SK-N-SH treated with all-trans-retinoic acid at 6 μM for 48 hours (cell line): ENCODE measurements at regions not wholly inside any gene's neighbourhood (a gene's known extent, or its start where the extent isn't known, plus 50 kb on each side); places are given as distances from the start of the nearest gene placed in this dataset.

ENCODE experiments used
- ATAC-seq: fragments of 200-7000 bp; cut with Tn5 transposase; 3 replicates; pipeline ENCODE4 v1.9.1; 2020; ENCODE audit warnings: mild to moderate bottlenecking, moderate library complexity
- ARNTL ChIP-seq: fragments of 450-650 bp; formaldehyde crosslinking; IDR thresholded peaks from 2 replicates; pipeline ENCODE4 v1.5.0; 2020; ENCODE audit warnings: low read depth, mild to moderate bottlenecking, moderate library complexity, borderline replicate concordance
- BACH2 ChIP-seq: fragments of 250-450 bp; sonication (Bioruptor Pico); IDR thresholded peaks from 2 replicates; pipeline ENCODE4 v1.9.0; 2021; ENCODE audit warnings: mild to moderate bottlenecking, borderline replicate concordance
- CREB5 ChIP-seq: fragments of 250-450 bp; sonication (Bioruptor Pico); IDR thresholded peaks from 2 replicates; pipeline ENCODE4 v1.5.1; 2020; ENCODE audit warnings: low read depth, mild to moderate bottlenecking, moderate library complexity
- CSDC2 ChIP-seq: fragments of 250-450 bp; sonication (Bioruptor Pico); IDR thresholded peaks from 2 replicates; pipeline ENCODE4 v1.5.0; 2020; ENCODE audit warnings: mild to moderate bottlenecking, moderate library complexity
- CSRNP3 ChIP-seq: fragments of 250-450 bp; sonication (Bioruptor Pico); IDR thresholded peaks from 2 replicates; pipeline ENCODE4 v1.5.1; 2021; ENCODE audit warnings: mild to moderate bottlenecking, moderate library complexity
- ESRRG ChIP-seq: fragments of 250-450 bp; sonication (Bioruptor Pico); IDR thresholded peaks from 2 replicates; pipeline ENCODE4 v1.6.1; 2021; ENCODE audit warnings: mild to moderate bottlenecking
- GLIS3 ChIP-seq: fragments of 250-450 bp; sonication (Bioruptor Pico); IDR thresholded peaks from 2 replicates; pipeline ENCODE4 v1.5.0; 2020; ENCODE audit warnings: mild to moderate bottlenecking, moderate library complexity
- ISL1 ChIP-seq: fragments of 250-450 bp; sonication (Bioruptor Pico); IDR thresholded peaks from 2 replicates; pipeline ENCODE4 v2.1.2; 2022; ENCODE audit warnings: mild to moderate bottlenecking, moderate library complexity
- OSR1 ChIP-seq: fragments of 250-450 bp; sonication (Bioruptor Pico); IDR thresholded peaks from 2 replicates; pipeline ENCODE4 v1.8.0; 2022; ENCODE audit warnings: moderate library complexity, mild to moderate bottlenecking, inconsistent platforms
- PATZ1 ChIP-seq: fragments of 250-450 bp; sonication (Bioruptor Pico); IDR thresholded peaks from 2 replicates; pipeline ENCODE4 v1.8.0; 2020; ENCODE audit warnings: mild to moderate bottlenecking, moderate library complexity, borderline replicate concordance
- PPARA ChIP-seq: fragments of 250-450 bp; sonication (Bioruptor Pico); IDR thresholded peaks from 2 replicates; pipeline ENCODE4 v1.5.0; 2020; ENCODE audit warnings: mild to moderate bottlenecking, borderline replicate concordance
- RARB ChIP-seq: fragments of 250-450 bp; sonication (Bioruptor Pico); IDR thresholded peaks from 2 replicates; pipeline ENCODE4 v1.8.0; 2021; ENCODE audit warnings: mild to moderate bottlenecking, moderate library complexity
- SNAI2 ChIP-seq: fragments of 250-450 bp; sonication (Bioruptor Pico); IDR thresholded peaks from 2 replicates; pipeline ENCODE4 v1.5.0; 2020; ENCODE audit warnings: mild to moderate bottlenecking, moderate library complexity
- TCF4 ChIP-seq: fragments of 250-450 bp; sonication (Bioruptor Pico); IDR thresholded peaks from 2 replicates; pipeline ENCODE4 v1.8.0; 2021; ENCODE audit warnings: mild to moderate bottlenecking, moderate library complexity, borderline replicate concordance
- TOX ChIP-seq: fragments of 250-450 bp; sonication (Bioruptor Pico); IDR thresholded peaks from 2 replicates; pipeline ENCODE4 v1.8.0; 2021; ENCODE audit warnings: mild to moderate bottlenecking, moderate library complexity, borderline replicate concordance
- ZC3H10 ChIP-seq: fragments of 250-450 bp; sonication (Bioruptor Pico); IDR thresholded peaks from 2 replicates; pipeline ENCODE4 v1.5.1; 2021; ENCODE audit warnings: mild to moderate bottlenecking, moderate library complexity
- ZFP3 ChIP-seq: fragments of 250-450 bp; sonication (Bioruptor Pico); IDR thresholded peaks from 2 replicates; pipeline ENCODE4 v1.5.0; 2020; ENCODE audit warnings: mild to moderate bottlenecking, moderate library complexity
- ZFP30 ChIP-seq: fragments of 450-650 bp; formaldehyde crosslinking; IDR thresholded peaks from 2 replicates; pipeline ENCODE4 v1.5.0; 2022; ENCODE audit warnings: mild to moderate bottlenecking, moderate library complexity
- ZNF565 ChIP-seq: fragments of 450-650 bp; formaldehyde crosslinking; conservative IDR thresholded peaks from 2 replicates; pipeline ENCODE4 v1.5.0; 2020; ENCODE audit warnings: low read depth, mild to moderate bottlenecking, moderate library complexity
- ZNF70 ChIP-seq: fragments of 450-650 bp; formaldehyde crosslinking; IDR thresholded peaks from 2 replicates; pipeline ENCODE4 v1.5.0; 2020; ENCODE audit warnings: mild to moderate bottlenecking, moderate library complexity
- ZNF8 ChIP-seq: fragments of 450-650 bp; formaldehyde crosslinking; IDR thresholded peaks from 2 replicates; pipeline ENCODE4 v1.5.0; 2020; ENCODE audit warnings: mild to moderate bottlenecking, moderate library complexity
- TF ChIP-seq, protein P1 (sequence below): fragments of 250-450 bp; sonication (Bioruptor Pico); IDR thresholded peaks from 2 replicates; pipeline ENCODE4 v1.5.0; 2020; ENCODE audit warnings: mild to moderate bottlenecking, moderate library complexity
- TF ChIP-seq, protein P2 (sequence below): fragments of 250-450 bp; sonication (Bioruptor Pico); IDR thresholded peaks from 2 replicates; pipeline ENCODE4 v1.8.0; 2021; ENCODE audit warnings: low read depth, mild to moderate bottlenecking, moderate library complexity, borderline replicate concordance

GRCh38 chr11:93067881-93068390, 98.5 kb downstream of the MTNR1B start:
- ATAC-seq: no peak
- TF ChIP-seq ZNF565 (CRISPR knock-in tag) (no peak), TOX (no peak), CSRNP3 (CRISPR knock-in tag) (no peak), CREB5 (CRISPR knock-in tag) (no peak), SNAI2 (no peak), ZNF70 (CRISPR knock-in tag) (no peak), RARB (no peak)
- TF ChIP-seq, protein P1, sequence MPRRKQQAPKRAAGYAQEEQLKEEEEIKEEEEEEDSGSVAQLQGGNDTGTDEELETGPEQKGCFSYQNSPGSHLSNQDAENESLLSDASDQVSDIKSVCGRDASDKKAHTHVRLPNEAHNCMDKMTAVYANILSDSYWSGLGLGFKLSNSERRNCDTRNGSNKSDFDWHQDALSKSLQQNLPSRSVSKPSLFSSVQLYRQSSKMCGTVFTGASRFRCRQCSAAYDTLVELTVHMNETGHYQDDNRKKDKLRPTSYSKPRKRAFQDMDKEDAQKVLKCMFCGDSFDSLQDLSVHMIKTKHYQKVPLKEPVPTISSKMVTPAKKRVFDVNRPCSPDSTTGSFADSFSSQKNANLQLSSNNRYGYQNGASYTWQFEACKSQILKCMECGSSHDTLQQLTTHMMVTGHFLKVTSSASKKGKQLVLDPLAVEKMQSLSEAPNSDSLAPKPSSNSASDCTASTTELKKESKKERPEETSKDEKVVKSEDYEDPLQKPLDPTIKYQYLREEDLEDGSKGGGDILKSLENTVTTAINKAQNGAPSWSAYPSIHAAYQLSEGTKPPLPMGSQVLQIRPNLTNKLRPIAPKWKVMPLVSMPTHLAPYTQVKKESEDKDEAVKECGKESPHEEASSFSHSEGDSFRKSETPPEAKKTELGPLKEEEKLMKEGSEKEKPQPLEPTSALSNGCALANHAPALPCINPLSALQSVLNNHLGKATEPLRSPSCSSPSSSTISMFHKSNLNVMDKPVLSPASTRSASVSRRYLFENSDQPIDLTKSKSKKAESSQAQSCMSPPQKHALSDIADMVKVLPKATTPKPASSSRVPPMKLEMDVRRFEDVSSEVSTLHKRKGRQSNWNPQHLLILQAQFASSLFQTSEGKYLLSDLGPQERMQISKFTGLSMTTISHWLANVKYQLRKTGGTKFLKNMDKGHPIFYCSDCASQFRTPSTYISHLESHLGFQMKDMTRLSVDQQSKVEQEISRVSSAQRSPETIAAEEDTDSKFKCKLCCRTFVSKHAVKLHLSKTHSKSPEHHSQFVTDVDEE: no peak
- TF ChIP-seq, all 23 proteins: peak for 0

DNA sequence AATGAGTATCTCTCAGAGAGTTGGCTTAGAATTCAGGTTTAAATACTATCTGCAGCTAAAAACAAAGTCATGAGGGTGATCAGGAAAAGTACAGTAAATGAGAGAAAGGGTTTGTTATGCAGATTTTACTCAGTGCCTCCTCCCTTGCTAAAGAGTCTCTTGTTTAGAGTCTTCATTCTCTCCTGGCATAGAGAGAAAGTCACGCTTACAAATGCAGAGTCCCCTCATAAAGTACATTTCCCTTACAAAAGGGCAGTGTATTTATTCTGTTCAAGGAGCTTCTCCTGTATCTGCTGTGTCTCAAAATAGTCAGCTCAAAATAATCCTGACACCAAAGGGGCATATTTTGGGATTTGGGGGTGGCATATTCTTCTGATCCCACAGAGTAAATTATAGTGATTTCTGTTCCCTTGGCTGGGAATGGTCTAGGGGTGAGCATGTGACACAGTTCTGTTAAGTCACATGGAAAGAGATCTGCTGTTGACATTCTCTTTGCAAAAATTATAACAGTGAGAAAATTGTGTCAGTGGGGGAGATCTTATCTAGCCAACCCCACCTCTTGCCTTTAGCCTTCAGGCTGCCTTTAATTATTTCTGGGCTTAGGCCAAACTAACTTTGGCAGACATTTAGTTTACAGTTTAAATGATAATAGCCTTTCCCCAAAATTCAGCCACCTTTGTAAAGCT, 102.9 kb downstream of the MTNR1B start:
- no peak for TF ChIP-seq TOX
- TF ChIP-seq OSR1 (CRISPR knock-in tag): no peak
- TF ChIP-seq PPARA (CRISPR knock-in tag): no peak
- TF ChIP-seq ZFP30 (CRISPR knock-in tag): no peak
- TF ChIP-seq CSDC2: no peak
- no peak for TF ChIP-seq SNAI2
- TF ChIP-seq ZNF70 (CRISPR knock-in tag): no peak
- TF ChIP-seq, protein P2, sequence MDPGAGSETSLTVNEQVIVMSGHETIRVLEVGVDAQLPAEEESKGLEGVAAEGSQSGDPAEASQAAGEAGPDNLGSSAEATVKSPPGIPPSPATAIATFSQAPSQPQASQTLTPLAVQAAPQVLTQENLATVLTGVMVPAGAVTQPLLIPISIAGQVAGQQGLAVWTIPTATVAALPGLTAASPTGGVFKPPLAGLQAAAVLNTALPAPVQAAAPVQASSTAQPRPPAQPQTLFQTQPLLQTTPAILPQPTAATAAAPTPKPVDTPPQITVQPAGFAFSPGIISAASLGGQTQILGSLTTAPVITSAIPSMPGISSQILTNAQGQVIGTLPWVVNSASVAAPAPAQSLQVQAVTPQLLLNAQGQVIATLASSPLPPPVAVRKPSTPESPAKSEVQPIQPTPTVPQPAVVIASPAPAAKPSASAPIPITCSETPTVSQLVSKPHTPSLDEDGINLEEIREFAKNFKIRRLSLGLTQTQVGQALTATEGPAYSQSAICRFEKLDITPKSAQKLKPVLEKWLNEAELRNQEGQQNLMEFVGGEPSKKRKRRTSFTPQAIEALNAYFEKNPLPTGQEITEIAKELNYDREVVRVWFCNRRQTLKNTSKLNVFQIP: no peak
- no peak for TF ChIP-seq RARB
- no peak for TF ChIP-seq GLIS3 (CRISPR knock-in tag)
- TF ChIP-seq BACH2 (CRISPR knock-in tag): no peak
- no peak for TF ChIP-seq ESRRG (CRISPR knock-in tag)
- TF ChIP-seq CSRNP3 (CRISPR knock-in tag): no peak
- TF ChIP-seq PATZ1 (CRISPR knock-in tag): no peak
- TF ChIP-seq ZFP3 (CRISPR knock-in tag): no peak
- TF ChIP-seq ZC3H10 (CRISPR knock-in tag): no peak
- no peak for TF ChIP-seq ZNF8 (CRISPR knock-in tag)
- TF ChIP-seq ISL1: no peak
- TF ChIP-seq TCF4: no peak
- TF ChIP-seq ARNTL (CRISPR knock-in tag): no peak
- ATAC-seq: no peak
